Mesenteric fat pad (tissue), 1 donor: ENCODE measurements at regions not wholly inside any gene's neighbourhood (a gene's known extent, or its start where the extent isn't known, plus 50 kb on each side); places are given as distances from the start of the nearest gene placed in this dataset.
"Not testable (repeated sequence)": the region's sequence is repeated elsewhere in the genome, so short reads cannot be mapped to it uniquely, and the experiment has no call there.

Experiments
- DNase-seq: peaks from one replicate; pipeline ENCODE4 v3.0.0-alpha.2; 2020; ENCODE audit warnings: low spot score
- donor health status: DM: yes; HTN: yes; CAD: no.

- DNase-seq: no peak
Measured at GRCh38 chr16:77488652-77489051, 53.8 kb upstream of the ADAMTS18 start.

DNA sequence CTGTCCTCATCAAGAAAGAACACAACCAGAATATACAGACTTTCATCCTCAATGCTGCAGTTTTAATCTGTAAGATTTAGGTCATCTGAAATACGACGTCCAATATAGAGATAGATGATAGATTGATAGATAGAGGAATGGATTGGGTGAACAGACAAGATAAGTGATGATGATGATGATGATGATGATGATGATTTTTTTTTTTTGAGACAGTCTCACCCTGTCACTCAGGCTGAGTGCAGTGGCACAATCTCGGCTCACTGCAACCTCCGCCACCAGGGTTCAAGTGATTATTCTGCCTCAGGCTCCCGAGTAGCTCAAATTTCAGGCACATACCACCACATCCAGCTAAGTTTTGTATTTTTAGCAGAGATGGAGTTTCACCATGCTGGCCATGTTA, 56.3 kb upstream of the ADAMTS18 start:
- no peak for DNase-seq

DNA sequence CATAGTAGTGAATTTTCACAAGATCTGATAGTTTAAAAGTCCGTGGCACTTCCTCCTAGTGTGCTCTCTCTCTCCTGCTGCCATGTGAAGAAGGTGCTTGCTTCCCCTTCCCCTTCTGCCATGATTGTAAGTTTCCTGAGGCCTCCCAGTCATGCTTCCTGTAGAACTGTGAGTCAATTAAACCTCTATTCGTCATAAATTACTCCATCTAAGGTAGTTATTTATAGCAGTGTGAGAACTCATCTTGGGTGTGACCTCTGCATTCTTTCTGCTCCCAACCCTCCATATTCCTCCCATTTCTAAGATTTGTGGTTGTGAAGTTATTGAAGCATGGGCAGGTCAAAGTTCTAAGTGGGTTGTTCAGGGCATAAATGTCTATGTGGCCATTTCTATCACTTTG, 62.1 kb upstream of the ADAMTS18 start:
- no peak for DNase-seq

DNA sequence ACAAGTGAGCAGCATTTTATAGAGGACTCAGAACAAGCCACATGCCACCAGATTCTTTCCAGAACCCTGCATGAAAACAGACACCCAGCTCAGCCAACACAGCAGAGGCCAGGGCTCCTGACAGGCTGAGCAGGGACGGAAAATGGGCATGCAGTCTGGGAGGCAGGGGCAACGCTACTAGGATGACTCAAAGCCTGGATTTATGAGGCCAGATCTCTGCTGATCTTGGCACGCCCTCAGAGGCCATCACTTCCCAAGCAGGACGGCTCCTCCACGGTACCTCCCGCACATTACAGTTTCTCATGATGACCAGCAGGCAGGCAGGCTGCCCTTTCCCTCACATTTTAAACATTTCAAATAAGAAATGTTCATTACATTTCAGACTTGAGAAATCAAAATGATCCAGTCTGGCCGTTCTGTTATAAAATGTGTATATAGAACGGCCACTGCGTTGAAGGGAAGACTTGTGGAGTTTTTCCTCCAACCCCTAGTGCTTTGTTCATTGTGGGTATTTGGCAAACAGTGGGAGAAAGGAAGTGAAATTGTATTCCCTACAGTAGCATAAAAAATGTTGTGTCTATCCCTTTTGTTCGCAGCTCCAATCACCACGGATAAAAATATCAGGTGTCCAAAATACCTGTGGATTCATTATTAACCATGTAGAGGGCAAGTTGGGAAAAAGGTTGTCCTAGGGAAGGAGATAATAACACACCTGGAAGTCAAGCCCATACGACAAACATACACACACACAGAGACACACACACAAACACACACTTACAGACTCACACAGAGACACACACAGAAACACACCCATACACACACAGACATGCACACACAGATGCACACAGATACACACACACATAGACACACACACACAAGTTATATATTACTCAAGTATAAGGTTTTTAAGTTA, 64.8 kb upstream of the ADAMTS18 start:
- no peak for DNase-seq

- DNase-seq: no peak
Measured at GRCh38 chr16:77500286-77500598, 65.4 kb upstream of the ADAMTS18 start.

GRCh38 chr16:77500934-77501664, 66.3 kb upstream of the ADAMTS18 start:
- no peak for DNase-seq

GRCh38 chr16:77502448-77502847, 67.6 kb upstream of the ADAMTS18 start:
- no peak for DNase-seq

GRCh38 chr16:77506492-77506891, 71.7 kb upstream of the ADAMTS18 start:
- DNase-seq: not testable (repeated sequence)

- no peak for DNase-seq
Measured at GRCh38 chr16:77509051-77509450, 74.2 kb upstream of the ADAMTS18 start.

DNA sequence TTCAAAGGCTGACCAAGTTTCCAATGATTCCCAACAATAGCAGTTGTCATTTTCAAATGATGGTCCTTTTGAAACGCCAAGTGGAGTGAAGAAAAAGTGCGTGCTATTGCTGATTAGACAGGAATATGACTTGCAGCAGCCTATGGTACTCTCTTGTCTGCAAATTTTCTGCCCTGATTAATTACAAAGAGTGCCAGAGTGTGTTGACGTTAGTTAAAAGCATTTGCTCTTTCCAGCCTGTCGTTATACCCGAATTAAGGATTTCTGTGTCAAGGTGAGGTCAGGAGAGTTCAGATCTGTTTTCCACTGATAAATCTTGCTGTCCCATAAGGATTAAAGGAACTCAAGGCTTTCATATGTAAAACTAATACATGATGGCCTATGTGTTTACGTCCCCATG, 75.0 kb upstream of the ADAMTS18 start:
- no peak for DNase-seq

GRCh38 chr16:77511053-77511452, 76.2 kb upstream of the ADAMTS18 start:
- DNase-seq: no peak

- DNase-seq: no peak
Measured at GRCh38 chr16:77514500-77515220, 79.8 kb upstream of the ADAMTS18 start.

- not testable (repeated sequence) for DNase-seq
Measured at GRCh38 chr16:77525226-77525625, 90.4 kb upstream of the ADAMTS18 start.

- no peak for DNase-seq
Measured at GRCh38 chr16:77531752-77532151, 96.9 kb upstream of the ADAMTS18 start.

GRCh38 chr16:77536809-77537208, 102.0 kb upstream of the ADAMTS18 start:
- no peak for DNase-seq

DNA sequence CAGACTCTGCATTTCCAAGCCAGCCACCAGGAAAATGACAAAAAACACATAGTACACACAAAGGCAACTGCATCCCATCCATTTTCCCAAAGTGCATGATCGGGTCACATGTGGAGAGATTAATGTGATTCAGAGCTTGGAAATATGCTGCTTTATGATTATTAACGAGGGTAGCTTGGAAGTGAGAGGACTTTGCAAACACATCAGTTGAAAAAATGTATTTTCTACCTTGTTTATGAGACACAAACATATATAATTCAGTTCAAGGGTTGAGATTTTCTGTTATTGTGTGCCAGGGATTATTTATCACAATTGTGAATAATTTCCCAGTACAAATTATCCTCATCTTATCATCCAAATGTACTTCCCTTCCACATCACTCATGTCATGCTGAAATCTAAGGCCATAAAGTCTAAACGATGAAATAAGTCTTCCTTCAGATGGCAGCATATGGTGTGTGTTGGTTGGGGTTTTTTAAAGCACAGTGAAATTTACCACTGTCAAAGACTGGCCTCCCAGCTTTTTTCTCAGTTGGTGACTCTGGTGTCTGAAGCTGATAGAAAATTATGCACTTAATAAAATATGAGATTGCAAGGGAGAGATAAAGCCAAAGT, 104.7 kb upstream of the ADAMTS18 start:
- DNase-seq: no peak

DNA sequence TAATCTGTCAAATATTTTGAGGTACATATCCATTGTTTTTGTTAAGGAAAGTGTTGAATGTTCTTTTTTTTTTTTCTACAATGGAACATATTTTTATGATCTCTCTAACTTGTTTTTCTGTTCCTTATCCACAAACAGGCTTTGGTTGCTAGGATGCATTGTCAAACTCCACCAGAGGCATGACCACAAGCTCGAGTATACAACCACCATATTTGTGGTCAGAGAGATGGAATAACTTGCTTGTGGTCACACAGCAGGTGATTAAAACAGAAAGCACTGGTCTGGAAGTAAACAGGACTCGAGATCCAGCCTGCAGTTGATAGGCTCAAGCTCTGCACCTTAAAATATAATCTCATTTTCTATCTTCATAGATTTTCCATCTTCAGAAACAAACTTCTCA, 105.8 kb upstream of the ADAMTS18 start:
- DNase-seq: no peak

DNA sequence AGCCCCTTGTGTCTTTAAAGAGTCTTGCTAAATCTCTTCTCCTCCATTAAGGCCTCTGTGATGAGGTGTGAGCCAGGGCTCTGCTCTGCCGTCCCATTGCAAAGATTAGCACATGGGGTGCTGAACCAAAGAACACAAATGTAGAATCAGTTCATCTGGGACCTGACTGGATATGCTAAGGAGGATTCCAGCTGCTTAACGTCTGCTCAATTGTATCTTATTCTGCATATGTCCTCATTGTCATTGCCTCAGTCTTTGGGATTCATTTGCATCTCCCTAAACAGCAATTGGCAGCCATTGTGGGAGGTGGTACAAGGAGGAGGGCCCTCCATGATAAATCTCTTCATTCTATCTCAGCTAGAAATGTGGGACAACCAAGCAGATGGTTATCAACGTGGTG, 106.3 kb upstream of the ADAMTS18 start:
- no peak for DNase-seq

- DNase-seq: no peak
Measured at GRCh38 chr16:77548151-77548550, 113.3 kb upstream of the ADAMTS18 start.

DNA sequence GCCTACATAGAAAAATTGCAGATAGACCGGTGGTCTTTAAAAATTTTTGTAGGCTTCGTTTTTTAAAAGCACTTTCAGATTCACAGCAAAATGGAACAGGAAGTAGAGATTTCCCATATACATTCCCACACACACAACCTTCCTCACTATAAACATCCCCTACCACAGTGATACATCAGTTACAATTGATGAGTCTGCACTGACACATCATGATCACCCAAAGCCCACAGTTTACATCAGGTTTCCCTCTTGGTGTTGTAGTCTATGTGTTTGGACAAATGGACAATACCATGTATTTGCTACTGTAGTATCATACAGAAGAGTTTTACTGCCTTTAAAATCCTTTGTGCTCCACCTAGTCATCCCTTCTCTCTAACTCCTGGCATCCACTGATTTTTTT, 113.9 kb upstream of the ADAMTS18 start:
- no peak for DNase-seq

DNA sequence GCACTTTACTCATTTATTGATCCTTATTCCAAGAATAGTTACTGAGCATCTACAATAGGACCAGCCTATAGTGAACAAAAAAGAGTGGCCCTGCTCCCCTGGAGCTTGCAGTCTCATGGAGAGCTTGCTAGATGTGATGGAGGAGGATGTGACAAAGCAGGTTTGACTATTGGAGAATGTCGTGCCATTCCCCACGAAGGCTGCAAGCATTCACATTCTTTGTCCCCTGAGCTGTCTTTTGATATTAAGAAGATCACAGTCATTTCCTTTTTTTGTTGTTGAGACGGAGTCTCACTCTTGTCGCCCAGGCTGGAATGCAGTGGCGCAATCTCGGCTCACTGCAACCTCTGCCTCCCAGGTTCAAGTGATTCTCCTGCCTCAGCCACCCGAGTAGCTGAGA, 115.0 kb upstream of the ADAMTS18 start:
- DNase-seq: no peak

GRCh38 chr16:77551357-77551756, 116.5 kb upstream of the ADAMTS18 start:
- DNase-seq: no peak
